CD14-positive monocyte (primary cell): ENCODE measurements at regions not wholly inside any gene's neighbourhood (a gene's known extent, or its start where the extent isn't known, plus 50 kb on each side); places are given as distances from the start of the nearest gene placed in this dataset.

Experiments
- DNase-seq, 3 donors: peaks; one replicate each; pipeline ENCODE4 v3.0.0-alpha.2; 2011 to 2022
- H2AFZ ChIP-seq: 2 replicates; pipeline ENCODE4 v1.6.0; 2012; ENCODE audit warnings: mild to moderate bottlenecking, low read depth, low read length, inconsistent platforms; ENCODE audit not compliant: insufficient read depth, poor library complexity, severe bottlenecking
- H3K27ac ChIP-seq, 2 donors: 1 replicate in 1 of 2; 2 replicates in 1 of 2; pipeline ENCODE4 v1.5.1; 2012 to 2013; ENCODE audit warnings: low read length in 2 of 2, control low read depth in 1 of 2, inconsistent platforms in 1 of 2, low read depth in 1 of 2, mild to moderate bottlenecking in 1 of 2
- H3K27me3 ChIP-seq, 2 donors: one replicate each; pipeline versions ENCODE4 v1.6.0 to v1.6.1; 2011 to 2013; ENCODE audit warnings: low read length in 2 of 2; ENCODE audit not compliant: control insufficient read depth in 2 of 2, insufficient read depth in 2 of 2
- H3K36me3 ChIP-seq, 2 donors: replicated peaks in 1 of 2; 1 replicate in 1 of 2; 2 replicates in 1 of 2; pipeline versions ENCODE4 v1.5.1 to v1.6.1; 2012 to 2013; ENCODE audit warnings: low read length in 2 of 2, control low read depth in 1 of 2, inconsistent platforms in 1 of 2, mild to moderate bottlenecking in 1 of 2; ENCODE audit not compliant: insufficient read depth in 2 of 2, control insufficient read depth in 1 of 2
- H3K4me1 ChIP-seq, 2 donors: 1 replicate in 1 of 2; 2 replicates in 1 of 2; pipeline versions ENCODE4 v1.5.1 to v1.6.1; 2012 to 2013; ENCODE audit warnings: low read length in 2 of 2, control low read depth in 1 of 2, inconsistent platforms in 1 of 2, mild to moderate bottlenecking in 1 of 2, moderate library complexity in 1 of 2; ENCODE audit not compliant: insufficient read depth in 2 of 2, control insufficient read depth in 1 of 2
- H3K4me2 ChIP-seq: replicated peaks from 2 replicates; pipeline ENCODE3; 2012; ENCODE audit warnings: low read length, moderate library complexity, mild to moderate bottlenecking; ENCODE audit not compliant: poor library complexity, severe bottlenecking; ENCODE audit errors: extremely low read depth
- H3K4me3 ChIP-seq, 3 experiments: fragments of 200-600 bp in 1 of 3; sonication (generic) in 1 of 3; replicated peaks in 1 of 3; 1 replicate in 2 of 3; 2 replicates in 1 of 3; pipeline ENCODE4 v1.5.1; 2011 to 2013; ENCODE audit warnings: low read length in 3 of 3, mild to moderate bottlenecking in 3 of 3, control low read depth in 2 of 3, low read depth in 2 of 3, inconsistent platforms in 1 of 3, moderate library complexity in 1 of 3
- H3K79me2 ChIP-seq: 2 replicates; pipeline ENCODE4 v1.6.0; 2012; ENCODE audit warnings: mild to moderate bottlenecking, control low read depth, inconsistent platforms, low read length, moderate library complexity; ENCODE audit not compliant: insufficient read depth
- H3K9ac ChIP-seq: 2 replicates; pipeline ENCODE4 v1.6.0; 2017; ENCODE audit warnings: low read length, mild to moderate bottlenecking; ENCODE audit not compliant: insufficient read depth, poor library complexity, severe bottlenecking
- H3K9me3 ChIP-seq, 2 donors: replicated peaks in 1 of 2; 1 replicate in 1 of 2; 2 replicates in 1 of 2; pipeline versions ENCODE4 v1.5.1 to v1.6.1; 2012 to 2013; ENCODE audit warnings: low read length in 2 of 2, control low read depth in 1 of 2; ENCODE audit not compliant: control insufficient read depth in 1 of 2, insufficient read depth in 1 of 2
- H4K20me1 ChIP-seq: 2 replicates; pipeline ENCODE4 v1.6.0; 2012; ENCODE audit warnings: mild to moderate bottlenecking, low read length, control low read depth, moderate library complexity; ENCODE audit not compliant: insufficient read depth
- H3K27ac Mint-ChIP-seq, 7 donors: one replicate each; pipeline ENCODE4 v1.8.0; 2020; ENCODE audit warnings: mild to moderate bottlenecking in 7 of 7, mixed read lengths in 7 of 7, moderate library complexity in 6 of 7, inconsistent platforms in 2 of 7
- H3K27me3 Mint-ChIP-seq, 3 donors: one replicate each; pipeline ENCODE4 v1.8.0; 2021 to 2022; ENCODE audit warnings: low read depth in 3 of 3, mild to moderate bottlenecking in 3 of 3, mixed read lengths in 3 of 3, moderate library complexity in 3 of 3, inconsistent platforms in 1 of 3
- H3K36me3 Mint-ChIP-seq, 2 donors: one replicate each; pipeline ENCODE4 v1.8.0; 2020; ENCODE audit warnings: mixed read lengths in 2 of 2, inconsistent platforms in 1 of 2, mild to moderate bottlenecking in 1 of 2
- H3K4me1 Mint-ChIP-seq: one replicate; pipeline ENCODE4 v1.8.0; 2020; ENCODE audit warnings: mild to moderate bottlenecking, mixed read lengths
- H3K4me3 Mint-ChIP-seq, 2 donors: one replicate each; pipeline ENCODE4 v1.8.0; 2020; ENCODE audit warnings: mild to moderate bottlenecking in 2 of 2, mixed read lengths in 2 of 2, moderate library complexity in 1 of 2
- H3K9me3 Mint-ChIP-seq, 7 donors: one replicate each; pipeline ENCODE4 v1.8.0; 2020 to 2022; ENCODE audit warnings: mixed read lengths in 7 of 7, mild to moderate bottlenecking in 6 of 7, moderate library complexity in 6 of 7, inconsistent platforms in 2 of 7
- WGBS: methylation state at CpG from one replicate; pipeline ENCODE4 v1.1.5; 2013; ENCODE audit warnings: missing lambda C conversion rate; ENCODE audit not compliant: insufficient coverage; 5-methylcytosine and 5-hydroxymethylcytosine counted together
- intact Hi-C, 2 donors: fragments of 100-400 bp; cut with micrococcal nuclease; formaldehyde crosslinking; loops; one replicate each; pipeline versions ENCODE4 v1.15.0 to v1.15.1; 2023
- TF ChIP-seq, protein P1 (sequence below): fragments of 200-600 bp; IDR thresholded peaks from one replicate; pipeline ENCODE4 v1.8.0; 2022; ENCODE audit warnings: antibody characterized with exemption, mild to moderate bottlenecking

DNA sequence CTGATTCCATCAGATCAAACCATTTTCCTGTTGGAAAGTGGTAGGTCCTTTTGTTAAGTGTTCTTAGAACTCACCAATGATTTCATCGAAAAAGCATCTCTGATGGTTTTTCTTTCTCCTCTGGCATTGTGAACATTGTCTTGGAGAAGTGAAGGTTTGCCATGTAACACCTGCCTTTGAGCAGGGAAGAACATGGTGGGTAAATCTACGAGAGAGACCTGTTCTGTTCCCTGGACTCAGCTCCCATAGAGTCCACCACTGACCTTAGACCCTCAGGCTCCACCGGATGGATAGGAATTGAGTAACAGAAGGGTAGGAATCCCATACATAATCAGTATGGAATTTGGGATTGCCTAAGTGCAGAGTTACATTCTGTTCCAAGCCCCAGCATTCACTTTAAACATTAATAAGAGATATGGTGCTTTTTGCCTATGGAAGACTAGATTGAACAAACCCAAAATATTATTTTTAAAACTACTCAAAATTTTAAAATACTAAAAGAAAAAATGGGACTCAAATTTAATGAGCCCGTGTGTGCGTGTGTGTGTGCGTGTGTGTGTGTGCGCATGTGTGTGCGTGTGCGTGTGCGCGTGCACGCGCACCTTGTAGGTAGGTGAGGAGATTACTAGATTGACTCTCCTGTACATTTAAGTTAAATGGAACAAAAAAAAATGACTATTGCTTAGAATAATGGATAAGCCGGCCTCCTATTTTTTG, 92.0 kb downstream of the C9orf152 start:
- Histone ChIP-seq H3K4me2 (no peak overlapping the region), H3K4me3 (no peak overlapping the region), H3K36me3 (no peaks in the 10 kb centered on the region), H3K9ac (no peak overlapping the region), H3K79me2 (peaks cover 16% of the 10 kb centered on the region), H3K27ac (no peak overlapping the region), H4K20me1 (no peaks in the 10 kb centered on the region), H2AFZ (no peak overlapping the region), H3K27me3 (no peaks in the 10 kb centered on the region), H3K4me1 (no peaks in the 10 kb centered on the region), H3K9me3 (no peaks in the 10 kb centered on the region)
- Mint-ChIP-seq H3K9me3 (no peaks in the 10 kb centered on the region), H3K27me3 (no peaks in the 10 kb centered on the region), H3K36me3 (no peaks in the 10 kb centered on the region), H3K27ac (no peak overlapping the region), H3K4me1 (peaks cover 5% of the 10 kb centered on the region), H3K4me3 (no peak overlapping the region)
- intact Hi-C loops, result no loop called here
- TF ChIP-seq, protein P1, sequence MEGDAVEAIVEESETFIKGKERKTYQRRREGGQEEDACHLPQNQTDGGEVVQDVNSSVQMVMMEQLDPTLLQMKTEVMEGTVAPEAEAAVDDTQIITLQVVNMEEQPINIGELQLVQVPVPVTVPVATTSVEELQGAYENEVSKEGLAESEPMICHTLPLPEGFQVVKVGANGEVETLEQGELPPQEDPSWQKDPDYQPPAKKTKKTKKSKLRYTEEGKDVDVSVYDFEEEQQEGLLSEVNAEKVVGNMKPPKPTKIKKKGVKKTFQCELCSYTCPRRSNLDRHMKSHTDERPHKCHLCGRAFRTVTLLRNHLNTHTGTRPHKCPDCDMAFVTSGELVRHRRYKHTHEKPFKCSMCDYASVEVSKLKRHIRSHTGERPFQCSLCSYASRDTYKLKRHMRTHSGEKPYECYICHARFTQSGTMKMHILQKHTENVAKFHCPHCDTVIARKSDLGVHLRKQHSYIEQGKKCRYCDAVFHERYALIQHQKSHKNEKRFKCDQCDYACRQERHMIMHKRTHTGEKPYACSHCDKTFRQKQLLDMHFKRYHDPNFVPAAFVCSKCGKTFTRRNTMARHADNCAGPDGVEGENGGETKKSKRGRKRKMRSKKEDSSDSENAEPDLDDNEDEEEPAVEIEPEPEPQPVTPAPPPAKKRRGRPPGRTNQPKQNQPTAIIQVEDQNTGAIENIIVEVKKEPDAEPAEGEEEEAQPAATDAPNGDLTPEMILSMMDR, result no peak
- 95% methylated on average over 10 of the region's 14 CpGs for WGBS
- no peak for DNase-seq

DNA sequence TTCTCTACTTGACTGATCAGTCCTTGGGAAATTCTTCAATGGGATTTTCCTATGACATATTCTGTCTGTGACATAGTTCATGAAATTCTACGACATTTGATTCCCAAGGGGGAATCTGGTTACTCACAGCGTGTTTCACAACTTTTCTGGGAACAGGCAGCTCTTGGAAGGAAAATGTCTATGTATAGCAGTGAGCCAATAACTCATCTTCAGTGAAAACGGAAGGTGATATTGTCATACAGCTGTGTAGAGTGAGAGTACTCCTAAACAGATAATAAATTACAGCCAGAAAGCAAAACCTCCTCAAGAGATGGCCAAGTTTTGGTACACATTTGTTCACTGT, 91.4 kb downstream of the C9orf152 start:
- Mint-ChIP-seq H3K4me1 (peaks cover 5% of the 10 kb centered on the region), H3K27ac (no peak overlapping the region), H3K4me3 (no peak overlapping the region), H3K27me3 (no peaks in the 10 kb centered on the region), H3K9me3 (no peaks in the 10 kb centered on the region), H3K36me3 (no peaks in the 10 kb centered on the region)
- H3K4me2 ChIP-seq, result no peak overlapping the region
- H3K4me3 ChIP-seq, result no peak overlapping the region
- H3K4me1 ChIP-seq, result no peaks in the 10 kb centered on the region
- no peak overlapping the region for H3K27ac ChIP-seq
- H3K27me3 ChIP-seq, result no peaks in the 10 kb centered on the region
- no peaks in the 10 kb centered on the region for H4K20me1 ChIP-seq
- TF ChIP-seq, protein P1, result no peak
- no peaks in the 10 kb centered on the region for H3K9me3 ChIP-seq
- DNase-seq, result peak in 1 of 3 donors; percentile 46
- intact Hi-C loops, result no loop called here
- 83% methylated on average over 1 of the region's 3 CpGs for WGBS
- H3K36me3 ChIP-seq, result no peaks in the 10 kb centered on the region
- peaks cover 16% of the 10 kb centered on the region for H3K79me2 ChIP-seq
- H2AFZ ChIP-seq, result no peak overlapping the region
- H3K9ac ChIP-seq, result no peak overlapping the region
